CD14-positive monocyte (primary cell): ENCODE measurements at regions not wholly inside any gene's neighbourhood (a gene's known extent, or its start where the extent isn't known, plus 50 kb on each side); places are given as distances from the start of the nearest gene placed in this dataset.

Source experiments
- DNase-seq, 3 donors: peaks; one replicate each; pipeline ENCODE4 v3.0.0-alpha.2; 2011 to 2022
- H2AFZ ChIP-seq: 2 replicates; pipeline ENCODE4 v1.6.0; 2012; ENCODE audit warnings: mild to moderate bottlenecking, low read depth, low read length, inconsistent platforms; ENCODE audit not compliant: insufficient read depth, poor library complexity, severe bottlenecking
- H3K27ac ChIP-seq, 2 donors: 1 replicate in 1 of 2; 2 replicates in 1 of 2; pipeline ENCODE4 v1.5.1; 2012 to 2013; ENCODE audit warnings: low read length in 2 of 2, control low read depth in 1 of 2, inconsistent platforms in 1 of 2, low read depth in 1 of 2, mild to moderate bottlenecking in 1 of 2
- H3K27me3 ChIP-seq, 2 donors: one replicate each; pipeline versions ENCODE4 v1.6.0 to v1.6.1; 2011 to 2013; ENCODE audit warnings: low read length in 2 of 2; ENCODE audit not compliant: control insufficient read depth in 2 of 2, insufficient read depth in 2 of 2
- H3K36me3 ChIP-seq, 2 donors: replicated peaks in 1 of 2; 1 replicate in 1 of 2; 2 replicates in 1 of 2; pipeline versions ENCODE4 v1.5.1 to v1.6.1; 2012 to 2013; ENCODE audit warnings: low read length in 2 of 2, control low read depth in 1 of 2, inconsistent platforms in 1 of 2, mild to moderate bottlenecking in 1 of 2; ENCODE audit not compliant: insufficient read depth in 2 of 2, control insufficient read depth in 1 of 2
- H3K4me1 ChIP-seq, 2 donors: 1 replicate in 1 of 2; 2 replicates in 1 of 2; pipeline versions ENCODE4 v1.5.1 to v1.6.1; 2012 to 2013; ENCODE audit warnings: low read length in 2 of 2, control low read depth in 1 of 2, inconsistent platforms in 1 of 2, mild to moderate bottlenecking in 1 of 2, moderate library complexity in 1 of 2; ENCODE audit not compliant: insufficient read depth in 2 of 2, control insufficient read depth in 1 of 2
- H3K4me2 ChIP-seq: replicated peaks from 2 replicates; pipeline ENCODE3; 2012; ENCODE audit warnings: low read length, moderate library complexity, mild to moderate bottlenecking; ENCODE audit not compliant: poor library complexity, severe bottlenecking; ENCODE audit errors: extremely low read depth
- H3K4me3 ChIP-seq, 3 experiments: fragments of 200-600 bp in 1 of 3; sonication (generic) in 1 of 3; replicated peaks in 1 of 3; 1 replicate in 2 of 3; 2 replicates in 1 of 3; pipeline ENCODE4 v1.5.1; 2011 to 2013; ENCODE audit warnings: low read length in 3 of 3, mild to moderate bottlenecking in 3 of 3, control low read depth in 2 of 3, low read depth in 2 of 3, inconsistent platforms in 1 of 3, moderate library complexity in 1 of 3
- H3K79me2 ChIP-seq: 2 replicates; pipeline ENCODE4 v1.6.0; 2012; ENCODE audit warnings: mild to moderate bottlenecking, control low read depth, inconsistent platforms, low read length, moderate library complexity; ENCODE audit not compliant: insufficient read depth
- H3K9ac ChIP-seq: 2 replicates; pipeline ENCODE4 v1.6.0; 2017; ENCODE audit warnings: low read length, mild to moderate bottlenecking; ENCODE audit not compliant: insufficient read depth, poor library complexity, severe bottlenecking
- H3K9me3 ChIP-seq, 2 donors: replicated peaks in 1 of 2; 1 replicate in 1 of 2; 2 replicates in 1 of 2; pipeline versions ENCODE4 v1.5.1 to v1.6.1; 2012 to 2013; ENCODE audit warnings: low read length in 2 of 2, control low read depth in 1 of 2; ENCODE audit not compliant: control insufficient read depth in 1 of 2, insufficient read depth in 1 of 2
- H4K20me1 ChIP-seq: 2 replicates; pipeline ENCODE4 v1.6.0; 2012; ENCODE audit warnings: mild to moderate bottlenecking, low read length, control low read depth, moderate library complexity; ENCODE audit not compliant: insufficient read depth
- H3K27ac Mint-ChIP-seq, 7 donors: one replicate each; pipeline ENCODE4 v1.8.0; 2020; ENCODE audit warnings: mild to moderate bottlenecking in 7 of 7, mixed read lengths in 7 of 7, moderate library complexity in 6 of 7, inconsistent platforms in 2 of 7
- H3K27me3 Mint-ChIP-seq, 3 donors: one replicate each; pipeline ENCODE4 v1.8.0; 2021 to 2022; ENCODE audit warnings: low read depth in 3 of 3, mild to moderate bottlenecking in 3 of 3, mixed read lengths in 3 of 3, moderate library complexity in 3 of 3, inconsistent platforms in 1 of 3
- H3K36me3 Mint-ChIP-seq, 2 donors: one replicate each; pipeline ENCODE4 v1.8.0; 2020; ENCODE audit warnings: mixed read lengths in 2 of 2, inconsistent platforms in 1 of 2, mild to moderate bottlenecking in 1 of 2
- H3K4me1 Mint-ChIP-seq: one replicate; pipeline ENCODE4 v1.8.0; 2020; ENCODE audit warnings: mild to moderate bottlenecking, mixed read lengths
- H3K4me3 Mint-ChIP-seq, 2 donors: one replicate each; pipeline ENCODE4 v1.8.0; 2020; ENCODE audit warnings: mild to moderate bottlenecking in 2 of 2, mixed read lengths in 2 of 2, moderate library complexity in 1 of 2
- H3K9me3 Mint-ChIP-seq, 7 donors: one replicate each; pipeline ENCODE4 v1.8.0; 2020 to 2022; ENCODE audit warnings: mixed read lengths in 7 of 7, mild to moderate bottlenecking in 6 of 7, moderate library complexity in 6 of 7, inconsistent platforms in 2 of 7
- CTCF ChIP-seq: fragments of 200-600 bp; IDR thresholded peaks from one replicate; pipeline ENCODE4 v1.8.0; 2022; ENCODE audit warnings: antibody characterized with exemption, mild to moderate bottlenecking
- WGBS: methylation state at CpG from one replicate; pipeline ENCODE4 v1.1.5; 2013; ENCODE audit warnings: missing lambda C conversion rate; ENCODE audit not compliant: insufficient coverage; 5-methylcytosine and 5-hydroxymethylcytosine counted together
- intact Hi-C, 2 donors: fragments of 100-400 bp; cut with micrococcal nuclease; formaldehyde crosslinking; loops; one replicate each; pipeline versions ENCODE4 v1.15.0 to v1.15.1; 2023

- H3K4me3 ChIP-seq, result no peak overlapping the region
- Mint-ChIP-seq H3K9me3 (peaks cover 0 to 7% (median 2%) of the 10 kb centered on the region in 7 donors), H3K4me1 (no peaks in the 10 kb centered on the region), H3K4me3 (no peak overlapping the region), H3K36me3 (no peaks in the 10 kb centered on the region), H3K27ac (no peak overlapping the region), H3K27me3 (peaks cover 2 to 9% (median 3%) of the 10 kb centered on the region in 3 donors)
- no peak for DNase-seq
- intact Hi-C loops, result no loop called here
- H3K4me1 ChIP-seq, result no peaks in the 10 kb centered on the region
- H3K27ac ChIP-seq, result no peak overlapping the region
- no peaks in the 10 kb centered on the region for H3K79me2 ChIP-seq
- no peaks in the 10 kb centered on the region for H4K20me1 ChIP-seq
- H3K4me2 ChIP-seq, result no peak overlapping the region
- no peak for TF ChIP-seq CTCF
- no peak overlapping the region for H3K9ac ChIP-seq
- H3K27me3 ChIP-seq, result no peaks in the 10 kb centered on the region
- H3K36me3 ChIP-seq, result no peaks in the 10 kb centered on the region
- WGBS, result no CpG with 5 or more reads among the region's 6 CpGs
- H3K9me3 ChIP-seq, result no peaks in the 10 kb centered on the region
- H2AFZ ChIP-seq, result no peak overlapping the region
Measured at GRCh38 chr13:100746953-100747683, 72.5 kb upstream of the TMTC4 start.

GRCh38 chr13:100738176-100738855, 63.7 kb upstream of the TMTC4 start:
- H4K20me1 ChIP-seq, result no peaks in the 10 kb centered on the region
- Mint-ChIP-seq H3K4me3 (no peak overlapping the region), H3K36me3 (no peaks in the 10 kb centered on the region), H3K27ac (no peak overlapping the region), H3K9me3 (peaks cover 4 to 17% (median 12%) of the 10 kb centered on the region in 7 donors), H3K27me3 (peaks cover 0 to 10% (median 2%) of the 10 kb centered on the region in 3 donors), H3K4me1 (peaks cover 2% of the 10 kb centered on the region)
- no peaks in the 10 kb centered on the region for H3K79me2 ChIP-seq
- H3K27ac ChIP-seq, result no peak overlapping the region
- H3K9me3 ChIP-seq, result peaks cover 0 to 8% of the 10 kb centered on the region in 2 donors
- no peak for TF ChIP-seq CTCF
- 91% methylated on average over 7 of the region's 8 CpGs for WGBS
- H3K36me3 ChIP-seq, result no peaks in the 10 kb centered on the region
- DNase-seq, result peak in 1 of 3 donors; percentile 5
- no peak overlapping the region for H3K9ac ChIP-seq
- no peak overlapping the region for H3K4me2 ChIP-seq
- no peak overlapping the region for H2AFZ ChIP-seq
- no peaks in the 10 kb centered on the region for H3K4me1 ChIP-seq
- intact Hi-C loops, result no loop called here
- no peak overlapping the region for H3K4me3 ChIP-seq
- no peaks in the 10 kb centered on the region for H3K27me3 ChIP-seq
